Kidney glomerular epithelial cell (primary cell): ENCODE measurements at regions not wholly inside any gene's neighbourhood (a gene's known extent, or its start where the extent isn't known, plus 50 kb on each side); places are given as distances from the start of the nearest gene placed in this dataset.

Source experiments
- DNase-seq: peaks from one replicate; lab custom pipeline; 2025; lab: John Stamatoyannopoulos, UW

GRCh38 chr12:22991250-22991844 is 366.4 kb downstream of the ETNK1 start:
- no peak for DNase-seq

- no peak for DNase-seq
Measured at GRCh38 chr12:22993609-22994315, 368.8 kb downstream of the ETNK1 start.

GRCh38 chr12:22994316-22994675 is 369.3 kb downstream of the ETNK1 start:
- no peak for DNase-seq

GRCh38 chr12:23001487-23001886 is 376.5 kb downstream of the ETNK1 start:
- no peak for DNase-seq

- DNase-seq = no peak
Measured at GRCh38 chr12:23002381-23002780, 377.4 kb downstream of the ETNK1 start.

- DNase-seq = no peak
Measured at GRCh38 chr12:23004473-23005020, 379.6 kb downstream of the ETNK1 start.

- no peak for DNase-seq
Measured at GRCh38 chr12:23005387-23005786, 380.4 kb downstream of the ETNK1 start.

- DNase-seq = no peak
Measured at GRCh38 chr12:23006413-23006812, 381.4 kb downstream of the ETNK1 start.

- no peak for DNase-seq
Measured at GRCh38 chr12:23008623-23009022, 383.7 kb downstream of the ETNK1 start.

- no peak for DNase-seq
Measured at GRCh38 chr12:23014749-23015148, 389.8 kb downstream of the ETNK1 start.

- DNase-seq = no peak
Measured at GRCh38 chr12:23025372-23026016, 400.5 kb downstream of the ETNK1 start.

GRCh38 chr12:23028158-23028802 is 403.3 kb downstream of the ETNK1 start:
- no peak for DNase-seq

- DNase-seq = no peak
Measured at GRCh38 chr12:23029185-23029584, 404.2 kb downstream of the ETNK1 start.

GRCh38 chr12:23039834-23040233 is 414.9 kb downstream of the ETNK1 start:
- DNase-seq = no peak

GRCh38 chr12:23041774-23042173 is 416.8 kb downstream of the ETNK1 start:
- DNase-seq = no peak

GRCh38 chr12:23043646-23044045 is 418.7 kb downstream of the ETNK1 start:
- DNase-seq = no peak

- no peak for DNase-seq
Measured at GRCh38 chr12:23049180-23049579, 424.2 kb downstream of the ETNK1 start.

- peak; percentile 20 for DNase-seq
Measured at GRCh38 chr12:23055004-23055403, 430.0 kb downstream of the ETNK1 start.

- no peak for DNase-seq
Measured at GRCh38 chr12:23057571-23057970, 432.6 kb downstream of the ETNK1 start.

- no peak for DNase-seq
Measured at GRCh38 chr12:23060161-23060560, 435.2 kb downstream of the ETNK1 start.

- DNase-seq = no peak
Measured at GRCh38 chr12:23063206-23063605, 438.2 kb downstream of the ETNK1 start.

- DNase-seq = no peak
Measured at GRCh38 chr12:23066095-23066494, 441.1 kb downstream of the ETNK1 start.

- no peak for DNase-seq
Measured at GRCh38 chr12:23083267-23083666, 458.3 kb downstream of the ETNK1 start.
